GM12864 (cell line): ENCODE measurements at regions not wholly inside any gene's neighbourhood (a gene's known extent, or its start where the extent isn't known, plus 50 kb on each side); places are given as distances from the start of the nearest gene placed in this dataset.

Source experiments
- DNase-seq: peaks from one replicate; pipeline ENCODE4 v3.0.0-alpha.2; 2011; ENCODE audit warnings: low read depth
- H3K4me3 ChIP-seq: 2 replicates; pipeline ENCODE4 v1.5.1; 2011; ENCODE audit warnings: mild to moderate bottlenecking, low read depth, low read length, control low read depth
- TF ChIP-seq, protein P1 (sequence below): IDR thresholded peaks from 2 replicates; pipeline ENCODE4 v1.5.1; 2011; ENCODE audit warnings: low read depth, mild to moderate bottlenecking, moderate library complexity, low read length, control low read depth, inconsistent platforms; ENCODE audit errors: missing control alignments

DNA sequence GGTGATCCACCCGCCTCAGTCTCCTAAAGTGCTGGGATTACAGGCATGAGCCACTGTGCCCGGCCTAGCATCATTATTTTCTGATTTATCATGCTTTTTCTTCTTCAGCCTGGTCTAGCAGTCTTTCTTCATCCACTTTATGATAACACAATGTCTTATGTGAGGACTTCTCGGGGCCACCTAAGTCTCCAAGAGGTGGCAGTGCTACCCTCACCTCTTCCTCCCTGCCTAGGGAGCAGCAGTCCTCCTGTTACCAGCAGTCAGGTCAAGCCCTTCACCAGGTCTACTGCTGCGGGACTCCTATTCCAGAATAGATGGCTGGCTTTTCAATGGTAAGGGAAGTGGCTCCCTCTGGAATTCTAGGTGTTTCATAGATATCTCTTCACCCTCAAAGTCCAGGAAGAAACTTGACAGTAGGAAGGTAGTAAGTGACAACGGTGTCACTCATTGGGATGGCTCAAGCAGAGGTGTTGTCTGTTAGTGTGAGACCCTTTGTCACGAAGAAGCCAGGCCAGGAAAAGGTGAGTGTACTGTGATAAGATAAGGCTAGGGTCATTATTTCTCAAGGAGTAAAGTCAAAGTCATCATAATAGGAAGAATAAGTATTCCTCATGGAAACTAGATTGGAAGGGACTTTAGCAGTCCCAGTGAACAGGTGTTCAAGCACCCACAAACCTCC, 164.0 kb downstream of the KLF5 start:
- no peak for DNase-seq
- TF ChIP-seq, protein P1, sequence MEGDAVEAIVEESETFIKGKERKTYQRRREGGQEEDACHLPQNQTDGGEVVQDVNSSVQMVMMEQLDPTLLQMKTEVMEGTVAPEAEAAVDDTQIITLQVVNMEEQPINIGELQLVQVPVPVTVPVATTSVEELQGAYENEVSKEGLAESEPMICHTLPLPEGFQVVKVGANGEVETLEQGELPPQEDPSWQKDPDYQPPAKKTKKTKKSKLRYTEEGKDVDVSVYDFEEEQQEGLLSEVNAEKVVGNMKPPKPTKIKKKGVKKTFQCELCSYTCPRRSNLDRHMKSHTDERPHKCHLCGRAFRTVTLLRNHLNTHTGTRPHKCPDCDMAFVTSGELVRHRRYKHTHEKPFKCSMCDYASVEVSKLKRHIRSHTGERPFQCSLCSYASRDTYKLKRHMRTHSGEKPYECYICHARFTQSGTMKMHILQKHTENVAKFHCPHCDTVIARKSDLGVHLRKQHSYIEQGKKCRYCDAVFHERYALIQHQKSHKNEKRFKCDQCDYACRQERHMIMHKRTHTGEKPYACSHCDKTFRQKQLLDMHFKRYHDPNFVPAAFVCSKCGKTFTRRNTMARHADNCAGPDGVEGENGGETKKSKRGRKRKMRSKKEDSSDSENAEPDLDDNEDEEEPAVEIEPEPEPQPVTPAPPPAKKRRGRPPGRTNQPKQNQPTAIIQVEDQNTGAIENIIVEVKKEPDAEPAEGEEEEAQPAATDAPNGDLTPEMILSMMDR, result no peak
- H3K4me3 ChIP-seq, result no peak overlapping the region

DNA sequence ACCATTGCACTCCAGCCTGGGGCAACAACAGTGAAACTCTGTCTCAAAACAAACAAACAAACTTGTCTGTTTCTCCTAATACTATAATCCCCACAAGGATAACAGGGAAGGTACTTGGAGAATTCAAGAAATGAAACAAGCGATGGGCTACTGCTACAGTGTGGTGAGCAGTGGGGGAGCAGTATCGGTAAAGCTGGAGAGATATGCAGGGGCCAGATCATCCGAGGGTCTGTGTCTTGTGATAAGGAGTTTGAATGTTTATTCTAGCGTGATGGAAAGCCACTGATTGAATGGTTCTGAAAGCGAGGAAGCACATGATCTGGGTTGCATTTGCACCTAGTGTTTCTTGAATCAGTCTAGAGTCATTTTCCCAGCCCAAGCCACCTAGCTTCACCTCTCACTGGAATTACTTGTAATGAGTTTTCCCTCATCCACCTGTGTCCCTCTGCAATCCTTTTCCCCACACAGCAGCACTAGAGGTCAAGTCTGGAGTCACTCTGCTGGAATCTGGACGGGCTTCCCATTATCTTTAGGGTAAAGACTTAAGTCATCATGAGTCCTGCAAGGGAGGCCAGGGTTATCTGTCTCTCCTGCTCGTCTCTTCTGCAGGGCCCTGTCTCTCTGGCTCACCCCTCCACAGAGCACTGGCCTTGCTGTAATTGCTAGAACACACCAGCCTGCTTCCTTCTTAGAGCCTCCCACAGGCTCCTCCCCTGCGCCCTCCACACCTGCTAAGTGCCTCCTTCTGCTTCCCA, 162.3 kb downstream of the KLF5 start:
- TF ChIP-seq, protein P1, result no peak
- DNase-seq, result no peak
- H3K4me3 ChIP-seq, result no peak overlapping the region

DNA sequence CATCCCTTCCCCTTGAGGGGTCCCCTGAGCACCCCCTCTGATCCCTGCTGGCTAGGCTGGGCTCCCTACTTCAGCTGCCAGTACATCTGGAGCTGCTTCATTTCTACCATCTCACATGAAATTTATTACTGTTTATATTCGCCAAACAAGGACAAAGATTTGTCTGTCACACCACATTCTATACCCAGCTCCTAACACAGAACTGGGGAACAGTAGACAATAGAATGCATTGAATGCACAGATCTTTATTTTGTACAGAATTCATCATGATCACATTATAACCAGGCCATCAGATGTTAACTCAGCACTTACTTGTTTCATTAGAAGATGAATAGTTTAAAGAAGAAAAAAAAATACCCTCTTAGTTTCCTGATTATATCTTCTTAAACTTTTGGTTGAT, 159.4 kb downstream of the KLF5 start:
- TF ChIP-seq, protein P1, result no peak
- H3K4me3 ChIP-seq, result no peak overlapping the region
- no peak for DNase-seq

DNA sequence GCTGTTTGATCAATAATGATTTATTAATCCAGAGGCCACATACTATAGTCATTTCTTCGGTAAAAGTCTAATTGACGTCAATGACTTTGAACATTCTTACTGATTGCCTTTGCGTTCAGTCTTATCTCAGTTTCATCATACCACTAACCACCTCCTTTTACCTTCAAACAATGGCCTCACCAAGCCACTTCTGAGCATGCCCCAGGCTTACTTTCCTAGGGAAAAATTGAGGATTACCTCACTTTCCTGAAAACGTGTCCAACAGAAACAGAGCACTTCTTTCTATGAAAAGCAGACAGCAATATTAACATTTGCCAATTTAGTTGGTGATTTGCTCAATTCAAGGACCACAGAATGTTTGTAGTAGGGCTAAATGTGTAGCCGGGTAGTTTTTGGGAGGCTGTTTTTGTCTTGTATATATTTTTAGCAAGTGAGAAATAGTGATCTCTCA, 157.6 kb downstream of the KLF5 start:
- H3K4me3 ChIP-seq, result no peak overlapping the region
- TF ChIP-seq, protein P1, result no peak
- DNase-seq, result no peak

DNA sequence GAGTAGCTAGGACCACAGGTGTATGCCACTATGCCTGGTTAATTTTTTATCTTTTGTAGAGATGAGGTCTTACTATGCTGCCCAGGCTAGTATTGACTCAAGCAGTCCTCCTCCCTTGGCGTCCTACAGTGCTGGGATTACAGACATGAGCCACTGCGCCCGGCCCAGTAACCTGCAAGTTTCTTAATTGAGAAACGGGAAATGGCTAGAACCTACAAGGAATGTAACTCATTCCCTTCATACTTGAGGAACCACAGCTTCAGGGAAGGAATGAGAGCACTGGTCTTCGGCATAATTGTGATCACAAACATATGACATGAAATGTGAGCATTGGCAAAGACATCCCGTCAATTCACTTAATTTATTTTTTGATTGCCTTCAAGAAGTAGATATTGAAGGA, 157.0 kb downstream of the KLF5 start:
- DNase-seq, result no peak

DNA sequence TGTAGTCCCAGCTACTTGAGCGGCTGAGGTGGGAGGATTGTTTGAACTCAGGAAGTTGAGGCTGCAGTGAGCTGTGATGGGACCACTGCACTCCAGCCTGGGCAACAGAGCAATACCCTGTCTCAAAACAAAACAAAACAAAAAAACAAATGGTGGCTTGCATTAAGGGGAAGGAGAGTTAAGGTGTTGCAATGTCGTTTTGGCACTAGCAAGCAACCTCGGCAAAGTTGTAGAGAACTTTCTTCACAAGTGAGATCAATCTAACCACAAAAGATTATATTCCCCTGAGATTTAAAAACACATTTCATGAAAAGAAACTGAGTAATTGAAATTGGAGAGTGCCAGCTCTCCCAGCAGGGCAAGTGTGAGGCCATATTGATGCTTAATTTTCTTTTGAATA, 153.7 kb downstream of the KLF5 start:
- TF ChIP-seq, protein P1, result no peak
- H3K4me3 ChIP-seq, result no peak overlapping the region
- DNase-seq, result no peak

More for the DNA sequence above, 157.0 kb downstream of the KLF5 start:
- TF ChIP-seq, protein P1, result no peak
- no peak overlapping the region for H3K4me3 ChIP-seq
